ENCODE measurements at regions not wholly inside any gene's neighbourhood (a gene's known extent, or its start where the extent isn't known, plus 50 kb on each side); places are given as distances from the start of the nearest gene placed in this dataset.

- no peaks in the 10 kb centered on the region for H3K9me3 ChIP-seq (ENCODE audit: insufficient read depth, low read depth, low read length)
- no peaks in the 10 kb centered on the region for H3K79me2 ChIP-seq (ENCODE audit: insufficient read depth, low read length)
- no peak overlapping the region for H3K9ac ChIP-seq (ENCODE audit: low read length)
- Mint-ChIP-seq H3K4me1 (ENCODE audit: low read depth, unreplicated experiment) (peaks cover 19% of the 10 kb centered on the region), H3K36me3 (ENCODE audit: low read depth, unreplicated experiment) (no peaks in the 10 kb centered on the region), H3K27ac (ENCODE audit: unreplicated experiment) (peak overlapping the region; percentile 65), H3K9me3 (ENCODE audit: unreplicated experiment) (no peaks in the 10 kb centered on the region), H3K27me3 (ENCODE audit: low read depth, unreplicated experiment) (no peaks in the 10 kb centered on the region), H3K4me3 (ENCODE audit: unreplicated experiment) (no peak overlapping the region)
- no peaks in the 10 kb centered on the region for H3K36me3 ChIP-seq (ENCODE audit: insufficient read depth, low read length)
- no peak overlapping the region for H2AFZ ChIP-seq (ENCODE audit: low read depth, low read length)
- no peaks in the 10 kb centered on the region for H4K20me1 ChIP-seq (ENCODE audit: insufficient read depth, low read length)
- peak; percentile 97 for DNase-seq (ENCODE audit: low read depth)
- peak; percentile 66 for FAIRE-seq
- H3K27me3 ChIP-seq (ENCODE audit: insufficient read depth, low read length), result peaks cover 16% of the 10 kb centered on the region
- peak overlapping the region; percentile 7 for H3K4me2 ChIP-seq (ENCODE audit: low read length)
- H3K4me3 ChIP-seq (ENCODE audit: insufficient read depth, low read depth, low read length), result no peak overlapping the region
- peak overlapping the region; percentile 22 for H3K27ac ChIP-seq (ENCODE audit: low read depth, low read length)
- peaks cover 24% of the 10 kb centered on the region for H3K4me1 ChIP-seq (ENCODE audit: insufficient read depth, low read length)
- TF ChIP-seq EZH2 (IDR thresholded peaks at IDR 0.05; ENCODE audit: insufficient read depth, low read length) (no peak), CTCF (IDR thresholded peaks at IDR 0.05; ENCODE audit: insufficient read depth, low read depth, low read length) (no peak)
Observed at GRCh38 chr6:113697632-113698410, 159.3 kb upstream of the MARCKS start.

GRCh38 chr6:113699239-113699638, 157.9 kb upstream of the MARCKS start:
- H3K36me3 Mint-ChIP-seq (ENCODE audit: low read depth, unreplicated experiment), result no peaks in the 10 kb centered on the region

GRCh38 chr6:113701552-113702254, 155.4 kb upstream of the MARCKS start:
- H3K4me3 Mint-ChIP-seq (ENCODE audit: unreplicated experiment), result no peak overlapping the region
- FAIRE-seq (no peak), DNase-seq (ENCODE audit: low read depth) (no peak)
- Histone ChIP-seq H3K9me3 (ENCODE audit: insufficient read depth, low read depth, low read length) (no peaks in the 10 kb centered on the region), H3K36me3 (ENCODE audit: insufficient read depth, low read length) (no peaks in the 10 kb centered on the region), H3K79me2 (ENCODE audit: insufficient read depth, low read length) (no peaks in the 10 kb centered on the region), H3K27ac (ENCODE audit: low read depth, low read length) (no peak overlapping the region), H3K4me1 (ENCODE audit: insufficient read depth, low read length) (peaks cover 15% of the 10 kb centered on the region), H3K4me2 (ENCODE audit: low read length) (no peak overlapping the region), H2AFZ (ENCODE audit: low read depth, low read length) (no peak overlapping the region), H3K4me3 (ENCODE audit: insufficient read depth, low read depth, low read length) (no peak overlapping the region), H4K20me1 (ENCODE audit: insufficient read depth, low read length) (no peaks in the 10 kb centered on the region), H3K9ac (ENCODE audit: low read length) (no peak overlapping the region), H3K27me3 (ENCODE audit: insufficient read depth, low read length) (peaks cover 16% of the 10 kb centered on the region)
- no peaks in the 10 kb centered on the region for H3K36me3 Mint-ChIP-seq (ENCODE audit: low read depth, unreplicated experiment)
- H3K27ac Mint-ChIP-seq (ENCODE audit: unreplicated experiment), result no peak overlapping the region
- no peaks in the 10 kb centered on the region for H3K9me3 Mint-ChIP-seq (ENCODE audit: unreplicated experiment)
- no peaks in the 10 kb centered on the region for H3K27me3 Mint-ChIP-seq (ENCODE audit: low read depth, unreplicated experiment)
- no peak for TF ChIP-seq CTCF (IDR thresholded peaks at IDR 0.05; ENCODE audit: insufficient read depth, low read depth, low read length)
- TF ChIP-seq EZH2 (IDR thresholded peaks at IDR 0.05; ENCODE audit: insufficient read depth, low read length), result no peak
- peaks cover 11% of the 10 kb centered on the region for H3K4me1 Mint-ChIP-seq (ENCODE audit: low read depth, unreplicated experiment)

More at GRCh38 chr6:113699239-113699638, 157.9 kb upstream of the MARCKS start:
- Histone ChIP-seq H3K79me2 (ENCODE audit: insufficient read depth, low read length) (no peaks in the 10 kb centered on the region), H3K36me3 (ENCODE audit: insufficient read depth, low read length) (no peaks in the 10 kb centered on the region), H3K9me3 (ENCODE audit: insufficient read depth, low read depth, low read length) (no peaks in the 10 kb centered on the region), H2AFZ (ENCODE audit: low read depth, low read length) (no peak overlapping the region), H3K4me1 (ENCODE audit: insufficient read depth, low read length) (peaks cover 23% of the 10 kb centered on the region), H3K9ac (ENCODE audit: low read length) (no peak overlapping the region), H4K20me1 (ENCODE audit: insufficient read depth, low read length) (no peaks in the 10 kb centered on the region), H3K27me3 (ENCODE audit: insufficient read depth, low read length) (peaks cover 16% of the 10 kb centered on the region), H3K4me2 (ENCODE audit: low read length) (no peak overlapping the region), H3K4me3 (ENCODE audit: insufficient read depth, low read depth, low read length) (no peak overlapping the region), H3K27ac (ENCODE audit: low read depth, low read length) (no peak overlapping the region)
- Mint-ChIP-seq H3K4me3 (ENCODE audit: unreplicated experiment) (no peak overlapping the region), H3K27ac (ENCODE audit: unreplicated experiment) (no peak overlapping the region), H3K9me3 (ENCODE audit: unreplicated experiment) (no peaks in the 10 kb centered on the region), H3K4me1 (ENCODE audit: low read depth, unreplicated experiment) (peaks cover 19% of the 10 kb centered on the region), H3K27me3 (ENCODE audit: low read depth, unreplicated experiment) (no peaks in the 10 kb centered on the region)
- TF ChIP-seq EZH2 (IDR thresholded peaks at IDR 0.05; ENCODE audit: insufficient read depth, low read length), result no peak
- DNase-seq (ENCODE audit: low read depth) (no peak), FAIRE-seq (no peak)
